GM21360 (cell line): ENCODE measurements at regions not wholly inside any gene's neighbourhood (a gene's known extent, or its start where the extent isn't known, plus 50 kb on each side); places are given as distances from the start of the nearest gene placed in this dataset.
"Not testable (repeated sequence)": the region's sequence is repeated elsewhere in the genome, so short reads cannot be mapped to it uniquely, and the experiment has no call there.

Experiments
- ATAC-seq: cut with Tn5 transposase; IDR thresholded peaks from one replicate; pipeline ENCODE4 v1.9.1; 2021; ENCODE audit warnings: mild to moderate bottlenecking, moderate library complexity; ENCODE audit not compliant: unreplicated experiment

- ATAC-seq: no peak
Measured at GRCh38 chr7:51847461-51848134, 531.0 kb upstream of the COBL start.

GRCh38 chr7:51839130-51839529 is 522.5 kb upstream of the COBL start:
- not testable (repeated sequence) for ATAC-seq

- no peak for ATAC-seq
Measured at GRCh38 chr7:51827631-51828030, 511.0 kb upstream of the COBL start.

- no peak for ATAC-seq
Measured at GRCh38 chr7:51824050-51824449, 507.4 kb upstream of the COBL start.

GRCh38 chr7:51823437-51823836 is 506.8 kb upstream of the COBL start:
- ATAC-seq: no peak

GRCh38 chr7:51817694-51818225 is 501.2 kb upstream of the COBL start:
- ATAC-seq: no peak

- not testable (repeated sequence) for ATAC-seq
Measured at GRCh38 chr7:51805783-51806431, 489.3 kb upstream of the COBL start.

- ATAC-seq: no peak
Measured at GRCh38 chr7:51802718-51803117, 486.1 kb upstream of the COBL start.

GRCh38 chr7:51797371-51797770 is 480.8 kb upstream of the COBL start:
- ATAC-seq: no peak

GRCh38 chr7:51792796-51793195 is 476.2 kb upstream of the COBL start:
- no peak for ATAC-seq

- no peak for ATAC-seq
Measured at GRCh38 chr7:51789489-51789888, 472.9 kb upstream of the COBL start.

GRCh38 chr7:51786284-51786683 is 469.7 kb upstream of the COBL start:
- no peak for ATAC-seq

- no peak for ATAC-seq
Measured at GRCh38 chr7:51785876-51786275, 469.3 kb upstream of the COBL start.

GRCh38 chr7:51785171-51785570 is 468.6 kb upstream of the COBL start:
- ATAC-seq: no peak

- ATAC-seq: no peak
Measured at GRCh38 chr7:51783241-51783640, 466.6 kb upstream of the COBL start.

GRCh38 chr7:51778121-51778520 is 461.5 kb upstream of the COBL start:
- ATAC-seq: no peak

GRCh38 chr7:51774178-51774577 is 457.6 kb upstream of the COBL start:
- no peak for ATAC-seq

GRCh38 chr7:51772190-51772589 is 455.6 kb upstream of the COBL start:
- ATAC-seq: no peak

- ATAC-seq: no peak
Measured at GRCh38 chr7:51764976-51765375, 448.4 kb upstream of the COBL start.

GRCh38 chr7:51759985-51760384 is 443.4 kb upstream of the COBL start:
- no peak for ATAC-seq

GRCh38 chr7:51757960-51758359 is 441.4 kb upstream of the COBL start:
- no peak for ATAC-seq

- ATAC-seq: no peak
Measured at GRCh38 chr7:51732951-51733350, 416.3 kb upstream of the COBL start.
